SU-DHL-6 (cell line): ENCODE measurements at regions not wholly inside any gene's neighbourhood (a gene's known extent, or its start where the extent isn't known, plus 50 kb on each side); places are given as distances from the start of the nearest gene placed in this dataset.

ENCODE experiments used
- H2AFZ ChIP-seq: fragments of 200-600 bp; sonication (generic); 2 replicates; pipeline ENCODE4 v1.6.1; 2014; ENCODE audit warnings: low read depth, mild to moderate bottlenecking, moderate library complexity, mixed read lengths, antibody characterized with exemption, low read length; ENCODE audit not compliant: severe bottlenecking
- H3F3A ChIP-seq: fragments of 200-600 bp; shearing (Covaris generic); 2 replicates; pipeline ENCODE4 v1.6.0; 2016; ENCODE audit warnings: antibody characterized with exemption, mild to moderate bottlenecking; ENCODE audit not compliant: insufficient read depth
- H3K27ac ChIP-seq: fragments of 200-600 bp; sonication (generic); 2 replicates; pipeline ENCODE4 v1.5.1; 2016; ENCODE audit warnings: low read depth, mild to moderate bottlenecking, low read length, moderate library complexity, mixed read lengths
- H3K27me3 ChIP-seq: fragments of 200-600 bp; sonication (generic), shearing (Covaris generic); 2 replicates; pipeline ENCODE4 v1.6.0; 2014; ENCODE audit warnings: mild to moderate bottlenecking, low read length
- H3K36me3 ChIP-seq: fragments of 200-600 bp; sonication (generic); 2 replicates; pipeline ENCODE4 v1.6.1; 2014; ENCODE audit warnings: mild to moderate bottlenecking, low read length, mixed read lengths
- H3K4me2 ChIP-seq: fragments of 300-600, 200-600 bp; shearing (Covaris generic), sonication (generic); 2 replicates; pipeline ENCODE4 v1.6.0; 2014; ENCODE audit warnings: low read length, low read depth, mild to moderate bottlenecking; ENCODE audit not compliant: poor library complexity, severe bottlenecking
- H3K4me3 ChIP-seq: fragments of 200-600 bp; sonication (generic); 2 replicates; pipeline ENCODE4 v1.5.1; 2014; ENCODE audit warnings: antibody characterized with exemption, low read length, mild to moderate bottlenecking, mixed read lengths; ENCODE audit not compliant: insufficient read depth, poor library complexity, severe bottlenecking
- H3K79me2 ChIP-seq: fragments of 200-600 bp; sonication (generic); 2 replicates; pipeline ENCODE4 v1.6.1; 2014; ENCODE audit warnings: mild to moderate bottlenecking, low read length, moderate library complexity; ENCODE audit not compliant: insufficient read depth
- H3K9ac ChIP-seq: fragments of 200-600 bp; sonication (generic); 2 replicates; pipeline ENCODE4 v1.7.0; 2014; ENCODE audit warnings: mild to moderate bottlenecking, low read length
- H3K9me2 ChIP-seq: fragments of 200-600 bp; sonication (generic); replicated peaks from 2 replicates; pipeline ENCODE4 v1.6.1; 2014; ENCODE audit warnings: low read length; ENCODE audit not compliant: insufficient read depth
- H3K9me3 ChIP-seq: fragments of 200-600 bp; sonication (generic); 2 replicates; pipeline ENCODE4 v1.6.1; 2014; ENCODE audit warnings: low read length, mixed read lengths; ENCODE audit not compliant: insufficient read depth
- H4K20me1 ChIP-seq: fragments of 200-600 bp; sonication (generic); 2 replicates; pipeline ENCODE4 v1.6.1; 2014; ENCODE audit warnings: low read depth, mild to moderate bottlenecking, antibody characterized with exemption, low read length, moderate library complexity, mixed read lengths
- CTCF ChIP-seq: fragments of 200-600 bp; sonication (generic); IDR thresholded peaks from one replicate; pipeline ENCODE4 v1.5.1; 2017; ENCODE audit warnings: antibody characterized with exemption, mild to moderate bottlenecking, low read length, moderate library complexity; ENCODE audit not compliant: insufficient read depth, poor library complexity, severe bottlenecking
- EZH2phosphoT487 ChIP-seq: fragments of 200-600 bp; sonication (generic), shearing (Covaris generic); conservative IDR thresholded peaks from 2 replicates; pipeline ENCODE4 v1.6.1; 2018; ENCODE audit warnings: mild to moderate bottlenecking, antibody characterized with exemption, low read length, moderate library complexity, mixed read lengths

- H3K79me2 ChIP-seq, result no peaks in the 10 kb centered on the region
- H4K20me1 ChIP-seq, result no peaks in the 10 kb centered on the region
- TF ChIP-seq EZH2phosphoT487, result no peak
- no peak for TF ChIP-seq CTCF
- H3K27me3 ChIP-seq, result no peaks in the 10 kb centered on the region
- peaks cover 5% of the 10 kb centered on the region; the same call in 1 of the 2 replicates for H3F3A ChIP-seq
- no peaks in the 10 kb centered on the region for H3K9me3 ChIP-seq
- no peaks in the 10 kb centered on the region for H3K36me3 ChIP-seq
- no peak overlapping the region for H3K4me2 ChIP-seq
- H3K4me3 ChIP-seq, result no peak overlapping the region
- no peak overlapping the region for H3K27ac ChIP-seq
- H2AFZ ChIP-seq, result no peak overlapping the region
- H3K9ac ChIP-seq, result no peak overlapping the region
- no peaks in the 10 kb centered on the region for H3K9me2 ChIP-seq
Measured at GRCh38 chr1:43067977-43068751, 103.9 kb downstream of the EBNA1BP2 start.

GRCh38 chr1:43067233-43067745, 104.8 kb downstream of the EBNA1BP2 start:
- Histone ChIP-seq H3K9me3 (no peaks in the 10 kb centered on the region), H3K4me3 (no peak overlapping the region), H4K20me1 (no peaks in the 10 kb centered on the region), H3K4me2 (no peak overlapping the region), H3K36me3 (no peaks in the 10 kb centered on the region), H3K27me3 (no peaks in the 10 kb centered on the region), H3K9me2 (no peaks in the 10 kb centered on the region), H3K9ac (no peak overlapping the region), H3K27ac (no peak overlapping the region), H3F3A (peaks cover 4% of the 10 kb centered on the region; the same call in 1 of the 2 replicates), H3K79me2 (no peaks in the 10 kb centered on the region), H2AFZ (no peak overlapping the region)
- TF ChIP-seq CTCF (no peak), EZH2phosphoT487 (no peak)

GRCh38 chr1:43066578-43066977, 105.5 kb downstream of the EBNA1BP2 start:
- H3K36me3 ChIP-seq, result no peaks in the 10 kb centered on the region

More at GRCh38 chr1:43066578-43066977, 105.5 kb downstream of the EBNA1BP2 start:
- Histone ChIP-seq H3K9ac (no peak overlapping the region), H3F3A (no peaks in the 10 kb centered on the region), H2AFZ (no peak overlapping the region), H3K4me2 (no peak overlapping the region), H3K9me2 (no peaks in the 10 kb centered on the region), H3K27ac (no peak overlapping the region), H3K27me3 (no peaks in the 10 kb centered on the region), H4K20me1 (no peaks in the 10 kb centered on the region), H3K4me3 (no peak overlapping the region), H3K79me2 (no peaks in the 10 kb centered on the region), H3K9me3 (no peaks in the 10 kb centered on the region)
- TF ChIP-seq CTCF, result no peak
- TF ChIP-seq EZH2phosphoT487, result no peak
